ENCODE measurements at regions not wholly inside any gene's neighbourhood (a gene's known extent, or its start where the extent isn't known, plus 50 kb on each side); places are given as distances from the start of the nearest gene placed in this dataset.

DNA sequence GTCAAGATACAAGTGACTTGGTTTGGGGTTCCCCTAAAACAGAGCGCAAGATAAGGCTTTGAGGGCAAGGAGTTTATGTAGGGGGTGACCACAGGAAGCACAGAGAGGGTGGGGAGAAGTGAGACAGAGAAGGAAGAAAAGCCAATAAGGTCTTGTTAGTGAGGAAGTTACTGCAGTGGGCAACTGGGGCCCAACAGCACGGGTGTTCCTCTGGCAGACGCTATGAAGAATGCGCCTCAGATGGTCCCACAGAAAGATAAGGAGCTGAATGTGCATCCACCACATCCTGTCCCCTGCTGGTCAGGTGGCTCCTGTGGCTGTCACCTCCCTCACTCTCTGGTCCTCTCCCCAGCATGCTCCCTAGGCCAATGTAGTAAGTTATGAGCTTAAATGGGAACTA, 333.5 kb downstream of the TSHZ3 start:
- TF ChIP-seq, protein P1, sequence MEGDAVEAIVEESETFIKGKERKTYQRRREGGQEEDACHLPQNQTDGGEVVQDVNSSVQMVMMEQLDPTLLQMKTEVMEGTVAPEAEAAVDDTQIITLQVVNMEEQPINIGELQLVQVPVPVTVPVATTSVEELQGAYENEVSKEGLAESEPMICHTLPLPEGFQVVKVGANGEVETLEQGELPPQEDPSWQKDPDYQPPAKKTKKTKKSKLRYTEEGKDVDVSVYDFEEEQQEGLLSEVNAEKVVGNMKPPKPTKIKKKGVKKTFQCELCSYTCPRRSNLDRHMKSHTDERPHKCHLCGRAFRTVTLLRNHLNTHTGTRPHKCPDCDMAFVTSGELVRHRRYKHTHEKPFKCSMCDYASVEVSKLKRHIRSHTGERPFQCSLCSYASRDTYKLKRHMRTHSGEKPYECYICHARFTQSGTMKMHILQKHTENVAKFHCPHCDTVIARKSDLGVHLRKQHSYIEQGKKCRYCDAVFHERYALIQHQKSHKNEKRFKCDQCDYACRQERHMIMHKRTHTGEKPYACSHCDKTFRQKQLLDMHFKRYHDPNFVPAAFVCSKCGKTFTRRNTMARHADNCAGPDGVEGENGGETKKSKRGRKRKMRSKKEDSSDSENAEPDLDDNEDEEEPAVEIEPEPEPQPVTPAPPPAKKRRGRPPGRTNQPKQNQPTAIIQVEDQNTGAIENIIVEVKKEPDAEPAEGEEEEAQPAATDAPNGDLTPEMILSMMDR (IDR thresholded peaks at IDR 0.05): no peak
- no peak for TF ChIP-seq POLR2A (IDR thresholded peaks at IDR 0.05)

Measured in adrenal gland (tissue), 5 donors.